IPS-18a (cell line): ENCODE measurements at regions not wholly inside any gene's neighbourhood (a gene's known extent, or its start where the extent isn't known, plus 50 kb on each side); places are given as distances from the start of the nearest gene placed in this dataset.
A peak's percentile ranks its signal among the peaks of the same experiment; 100 is the strongest.

Source experiments
- H3K27ac ChIP-seq: one replicate; pipeline ENCODE4 v1.5.1; 2013; ENCODE audit warnings: low read length
- H3K27me3 ChIP-seq: one replicate; pipeline ENCODE4 v1.6.1; 2013; ENCODE audit warnings: mild to moderate bottlenecking, low read length; ENCODE audit not compliant: control insufficient read depth, insufficient read depth
- H3K36me3 ChIP-seq: one replicate; pipeline ENCODE4 v1.6.1; 2013; ENCODE audit warnings: low read depth, low read length; ENCODE audit not compliant: control insufficient read depth
- H3K4me1 ChIP-seq: one replicate; pipeline ENCODE4 v1.6.1; 2013; ENCODE audit warnings: low read depth, low read length; ENCODE audit not compliant: control insufficient read depth
- H3K4me3 ChIP-seq: one replicate; pipeline ENCODE4 v1.5.1; 2013; ENCODE audit warnings: low read length
- H3K9ac ChIP-seq: one replicate; pipeline ENCODE4 v1.6.1; 2013; ENCODE audit warnings: mild to moderate bottlenecking, low read length, moderate library complexity
- H3K9me3 ChIP-seq: one replicate; pipeline ENCODE4 v1.6.1; 2013; ENCODE audit warnings: low read depth, low read length; ENCODE audit not compliant: control insufficient read depth

- H3K36me3 ChIP-seq: no peaks in the 10 kb centered on the region
- H3K9ac ChIP-seq: no peak overlapping the region
- H3K4me1 ChIP-seq: no peaks in the 10 kb centered on the region
- no peak overlapping the region for H3K4me3 ChIP-seq
- no peaks in the 10 kb centered on the region for H3K9me3 ChIP-seq
- H3K27ac ChIP-seq: no peak overlapping the region
- H3K27me3 ChIP-seq: no peaks in the 10 kb centered on the region
These were observed 156.1 kb downstream of the PMP22 start for GRCh38 chr17:15108992-15109391.

GRCh38 chr17:15106540-15106939 is 158.6 kb downstream of the PMP22 start:
- Histone ChIP-seq H3K9me3 (no peaks in the 10 kb centered on the region), H3K27ac (no peak overlapping the region), H3K9ac (no peak overlapping the region), H3K36me3 (no peaks in the 10 kb centered on the region), H3K4me3 (no peak overlapping the region), H3K27me3 (no peaks in the 10 kb centered on the region), H3K4me1 (peaks cover 5% of the 10 kb centered on the region)

- Histone ChIP-seq H3K4me3 (no peak overlapping the region), H3K4me1 (peaks cover 18% of the 10 kb centered on the region), H3K36me3 (no peaks in the 10 kb centered on the region), H3K9me3 (no peaks in the 10 kb centered on the region), H3K27ac (no peak overlapping the region), H3K9ac (no peak overlapping the region), H3K27me3 (no peaks in the 10 kb centered on the region)
These were observed 161.3 kb downstream of the PMP22 start for GRCh38 chr17:15103785-15104184.

GRCh38 chr17:15101175-15101574 is 164.0 kb downstream of the PMP22 start:
- H3K9me3 ChIP-seq: no peaks in the 10 kb centered on the region
- no peaks in the 10 kb centered on the region for H3K27me3 ChIP-seq
- no peak overlapping the region for H3K4me3 ChIP-seq
- H3K4me1 ChIP-seq: peaks cover 24% of the 10 kb centered on the region
- H3K36me3 ChIP-seq: no peaks in the 10 kb centered on the region
- H3K27ac ChIP-seq: peak overlapping the region; percentile 62
- no peak overlapping the region for H3K9ac ChIP-seq

GRCh38 chr17:15096511-15096910 is 168.6 kb downstream of the PMP22 start:
- H3K9me3 ChIP-seq: no peaks in the 10 kb centered on the region
- H3K36me3 ChIP-seq: no peaks in the 10 kb centered on the region
- H3K27me3 ChIP-seq: no peaks in the 10 kb centered on the region
- H3K27ac ChIP-seq: no peak overlapping the region
- H3K4me1 ChIP-seq: peaks cover 19% of the 10 kb centered on the region
- H3K9ac ChIP-seq: no peak overlapping the region
- no peak overlapping the region for H3K4me3 ChIP-seq

- Histone ChIP-seq H3K9ac (no peak overlapping the region), H3K36me3 (no peaks in the 10 kb centered on the region), H3K4me3 (no peak overlapping the region), H3K9me3 (no peaks in the 10 kb centered on the region), H3K4me1 (peaks cover 13% of the 10 kb centered on the region), H3K27me3 (no peaks in the 10 kb centered on the region), H3K27ac (no peak overlapping the region)
These were observed 169.2 kb downstream of the PMP22 start for GRCh38 chr17:15095935-15096334.

GRCh38 chr17:15092762-15093161 is 172.4 kb downstream of the PMP22 start:
- Histone ChIP-seq H3K27ac (no peak overlapping the region), H3K4me1 (peaks cover 6% of the 10 kb centered on the region), H3K27me3 (no peaks in the 10 kb centered on the region), H3K36me3 (no peaks in the 10 kb centered on the region), H3K4me3 (no peak overlapping the region), H3K9ac (no peak overlapping the region), H3K9me3 (no peaks in the 10 kb centered on the region)

- Histone ChIP-seq H3K27ac (no peak overlapping the region), H3K4me1 (peaks cover 2% of the 10 kb centered on the region), H3K9me3 (no peaks in the 10 kb centered on the region), H3K27me3 (no peaks in the 10 kb centered on the region), H3K9ac (no peak overlapping the region), H3K4me3 (no peak overlapping the region), H3K36me3 (no peaks in the 10 kb centered on the region)
These were observed 172.9 kb downstream of the PMP22 start for GRCh38 chr17:15092261-15092660.

- H3K27me3 ChIP-seq: no peaks in the 10 kb centered on the region
- no peaks in the 10 kb centered on the region for H3K36me3 ChIP-seq
- H3K27ac ChIP-seq: no peak overlapping the region
- H3K4me3 ChIP-seq: no peak overlapping the region
- H3K9ac ChIP-seq: no peak overlapping the region
- H3K4me1 ChIP-seq: peaks cover 4% of the 10 kb centered on the region
- no peaks in the 10 kb centered on the region for H3K9me3 ChIP-seq
These were observed 173.3 kb downstream of the PMP22 start for GRCh38 chr17:15091825-15092224.

- no peaks in the 10 kb centered on the region for H3K27me3 ChIP-seq
- H3K4me1 ChIP-seq: peaks cover 15% of the 10 kb centered on the region
- H3K27ac ChIP-seq: no peak overlapping the region
- no peak overlapping the region for H3K9ac ChIP-seq
- no peaks in the 10 kb centered on the region for H3K36me3 ChIP-seq
- H3K9me3 ChIP-seq: no peaks in the 10 kb centered on the region
- H3K4me3 ChIP-seq: no peak overlapping the region
These were observed 174.6 kb downstream of the PMP22 start for GRCh38 chr17:15090533-15090932.

- Histone ChIP-seq H3K4me1 (peaks cover 15% of the 10 kb centered on the region), H3K27me3 (no peaks in the 10 kb centered on the region), H3K36me3 (no peaks in the 10 kb centered on the region), H3K9ac (no peak overlapping the region), H3K4me3 (no peak overlapping the region), H3K27ac (no peak overlapping the region), H3K9me3 (no peaks in the 10 kb centered on the region)
These were observed 177.2 kb downstream of the PMP22 start for GRCh38 chr17:15087946-15088345.

- H3K9me3 ChIP-seq: no peaks in the 10 kb centered on the region
- H3K27ac ChIP-seq: no peak overlapping the region
- H3K9ac ChIP-seq: no peak overlapping the region
- no peak overlapping the region for H3K4me3 ChIP-seq
- H3K36me3 ChIP-seq: no peaks in the 10 kb centered on the region
- no peaks in the 10 kb centered on the region for H3K27me3 ChIP-seq
- peaks cover 15% of the 10 kb centered on the region for H3K4me1 ChIP-seq
These were observed 178.3 kb downstream of the PMP22 start for GRCh38 chr17:15086776-15087295.
